GM18858 (cell line): ENCODE measurements at regions not wholly inside any gene's neighbourhood (a gene's known extent, or its start where the extent isn't known, plus 50 kb on each side); places are given as distances from the start of the nearest gene placed in this dataset.

Experiments used
- ATAC-seq: cut with Tn5 transposase; IDR thresholded peaks from one replicate; pipeline ENCODE4 v1.9.1; 2021; ENCODE audit not compliant: unreplicated experiment

DNA sequence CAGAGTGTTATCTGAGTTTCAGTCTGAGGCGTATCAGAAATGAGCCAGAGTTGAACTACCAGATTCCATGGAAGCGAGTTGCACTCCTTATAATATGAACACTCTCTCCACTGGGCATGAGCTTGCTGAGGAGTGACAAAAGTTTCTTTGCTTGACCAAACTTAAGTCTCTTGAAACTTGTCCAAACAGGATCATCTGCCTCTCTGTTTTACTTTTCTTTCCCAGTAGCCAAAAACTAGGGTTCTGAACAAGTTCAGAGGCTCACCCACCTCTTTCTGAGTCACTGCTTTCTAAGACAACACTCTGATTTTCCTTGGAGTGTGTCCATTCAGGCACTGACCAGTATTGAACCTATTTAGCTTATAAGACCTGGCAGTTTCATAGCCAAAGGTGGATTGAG, 233.2 kb upstream of the TCF4 start:
- no peak for ATAC-seq

DNA sequence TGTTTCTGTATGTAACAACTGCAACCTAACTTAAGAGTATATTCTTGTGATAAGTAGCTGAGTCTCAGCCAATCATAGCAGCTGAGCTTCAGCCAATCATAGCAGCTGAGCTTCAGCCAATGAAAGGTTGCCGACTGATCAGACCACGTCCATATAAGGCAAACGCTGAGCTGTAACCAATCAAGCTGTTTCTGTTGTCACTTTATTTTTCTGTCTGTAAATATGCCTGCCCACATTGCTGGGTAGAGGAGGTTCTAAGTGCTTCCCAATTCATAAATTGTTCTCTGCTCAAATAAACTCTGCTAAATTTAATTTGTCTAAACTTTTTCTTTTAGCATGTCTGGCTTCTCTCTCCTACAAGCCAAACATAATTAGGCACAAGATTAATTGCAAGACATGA, 231.5 kb upstream of the TCF4 start:
- no peak for ATAC-seq

GRCh38 chr18:55818284-55818683, 230.3 kb upstream of the TCF4 start:
- no peak for ATAC-seq

DNA sequence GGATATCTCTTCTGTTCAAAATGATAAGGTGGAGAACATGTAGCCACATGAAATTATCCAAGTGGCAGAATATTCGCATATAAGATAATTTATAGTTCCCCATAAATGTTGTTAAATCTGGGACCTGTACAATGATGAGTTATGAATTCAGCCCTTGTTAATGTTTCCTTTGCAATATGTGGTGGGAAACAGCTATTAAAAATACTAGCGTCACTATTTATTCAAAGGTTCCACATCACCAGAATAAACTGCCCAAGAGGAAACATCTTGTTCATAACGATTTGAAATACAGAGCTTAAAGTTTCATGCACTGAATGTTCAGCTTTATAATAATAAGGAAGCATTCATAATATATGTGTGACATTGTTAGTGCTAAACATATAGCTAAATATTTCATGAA, 223.9 kb upstream of the TCF4 start:
- no peak for ATAC-seq

GRCh38 chr18:55805666-55806065, 217.7 kb upstream of the TCF4 start:
- no peak for ATAC-seq

- ATAC-seq: no peak
These were observed 207.2 kb upstream of the TCF4 start for GRCh38 chr18:55795101-55795669.

GRCh38 chr18:55794288-55795052, 206.5 kb upstream of the TCF4 start:
- no peak for ATAC-seq

GRCh38 chr18:55790296-55790695, 202.3 kb upstream of the TCF4 start:
- no peak for ATAC-seq

GRCh38 chr18:55787536-55788073, 199.6 kb upstream of the TCF4 start:
- ATAC-seq: no peak

DNA sequence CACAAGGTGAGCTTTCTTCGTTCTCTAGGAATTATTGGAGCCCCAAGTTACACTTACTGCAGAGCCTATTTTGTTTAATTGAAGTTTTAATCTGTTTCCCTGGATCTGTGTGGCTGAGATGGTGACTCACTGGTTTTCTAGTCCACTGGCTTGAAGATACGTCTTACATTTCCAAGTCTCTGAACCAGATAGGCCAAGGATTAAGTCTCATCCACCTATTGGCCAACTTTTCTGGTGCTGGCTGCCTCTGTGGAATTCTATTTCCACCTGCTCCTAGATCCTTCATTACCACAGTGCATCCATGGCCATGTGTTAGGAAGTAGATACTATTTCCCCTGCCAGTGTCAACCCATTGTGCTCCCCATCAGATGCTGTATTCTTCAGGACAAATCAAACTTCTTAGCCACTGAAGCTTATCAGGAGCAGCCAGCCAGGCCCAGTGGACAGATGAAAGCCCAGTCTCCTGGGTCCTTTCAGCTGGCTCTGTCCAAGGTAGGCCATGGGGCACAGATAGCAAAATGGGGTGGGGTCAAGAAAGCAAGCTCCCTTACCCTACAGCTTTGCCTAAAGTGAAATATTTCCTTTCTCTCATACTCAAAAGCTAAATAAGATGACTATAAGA, 198.8 kb upstream of the TCF4 start:
- ATAC-seq: no peak

GRCh38 chr18:55783921-55784320, 195.9 kb upstream of the TCF4 start:
- no peak for ATAC-seq

GRCh38 chr18:55781481-55781957, 193.5 kb upstream of the TCF4 start:
- no peak for ATAC-seq

- ATAC-seq: no peak
These were observed 192.6 kb upstream of the TCF4 start for GRCh38 chr18:55780586-55781071.

GRCh38 chr18:55779691-55780585, 191.9 kb upstream of the TCF4 start:
- no peak for ATAC-seq

DNA sequence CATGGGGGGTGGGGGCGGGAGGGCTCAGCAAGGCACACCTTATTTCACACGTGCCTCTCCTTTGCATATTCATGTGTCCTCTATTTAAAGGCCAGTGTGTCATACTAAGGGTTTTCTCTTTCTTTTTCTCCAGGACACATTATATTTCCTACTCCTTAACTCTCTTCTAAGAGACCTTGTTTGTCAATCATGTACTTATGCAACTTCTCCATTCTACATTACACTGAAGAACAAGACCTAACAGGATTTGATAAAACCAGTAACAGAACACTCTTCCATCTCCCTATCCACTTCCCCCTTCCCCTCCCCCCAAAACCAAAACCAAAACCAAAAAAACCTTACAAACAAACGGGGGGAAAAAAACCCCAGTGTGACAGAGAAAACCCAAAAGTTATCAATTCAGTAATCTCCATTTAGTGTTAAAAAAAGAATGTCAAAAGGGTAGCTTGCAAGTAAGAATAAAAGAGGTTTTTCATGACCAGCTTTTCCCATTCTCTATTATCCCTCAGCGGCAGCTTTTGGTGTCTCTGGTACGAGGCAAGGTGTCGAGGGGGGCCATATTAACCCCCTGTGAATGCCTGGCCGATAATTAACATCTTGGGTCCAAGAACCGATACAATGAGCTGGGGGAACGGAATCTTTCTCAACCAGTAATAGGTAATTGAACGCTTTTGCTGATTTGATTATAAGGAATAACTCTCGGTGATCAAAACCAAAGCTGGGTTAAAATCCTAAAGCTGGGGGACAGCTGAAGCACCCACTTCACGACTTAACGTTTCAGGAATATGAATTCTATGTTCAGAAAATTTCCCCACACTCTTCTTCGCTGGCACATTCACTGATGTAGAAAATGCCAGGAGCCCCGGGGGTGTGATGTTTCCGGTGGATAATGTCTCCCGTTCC, 191.0 kb upstream of the TCF4 start:
- no peak for ATAC-seq

DNA sequence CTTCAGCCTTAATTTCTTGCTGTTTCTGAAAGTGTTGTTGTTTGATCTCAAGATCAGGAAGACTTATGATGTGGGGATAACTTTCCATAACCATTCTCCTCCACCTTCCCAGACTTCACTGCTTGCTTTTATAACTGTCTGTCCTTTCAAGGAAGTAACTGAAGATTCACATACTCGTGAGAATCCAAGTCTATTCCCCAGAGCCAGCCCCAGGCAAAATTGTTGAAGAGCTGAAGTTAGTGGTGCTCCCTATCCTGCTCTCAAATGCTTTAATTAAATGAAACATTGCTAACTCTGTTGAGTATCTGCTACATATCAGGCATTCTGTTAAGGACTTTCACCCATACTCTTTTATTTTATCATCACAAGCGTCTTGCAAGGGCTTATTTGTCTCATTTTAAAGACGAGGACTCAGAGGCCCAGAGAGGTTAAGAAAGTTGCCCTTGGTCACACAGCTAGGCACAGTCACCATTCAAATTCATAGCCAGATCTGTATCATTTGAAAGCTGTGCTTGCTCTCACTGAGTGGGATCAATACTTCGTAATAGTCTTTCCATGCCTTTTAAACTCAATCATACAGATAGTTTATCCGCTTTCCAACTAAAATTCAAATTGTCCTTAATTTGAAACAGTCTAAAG, 189.8 kb upstream of the TCF4 start:
- no peak for ATAC-seq

DNA sequence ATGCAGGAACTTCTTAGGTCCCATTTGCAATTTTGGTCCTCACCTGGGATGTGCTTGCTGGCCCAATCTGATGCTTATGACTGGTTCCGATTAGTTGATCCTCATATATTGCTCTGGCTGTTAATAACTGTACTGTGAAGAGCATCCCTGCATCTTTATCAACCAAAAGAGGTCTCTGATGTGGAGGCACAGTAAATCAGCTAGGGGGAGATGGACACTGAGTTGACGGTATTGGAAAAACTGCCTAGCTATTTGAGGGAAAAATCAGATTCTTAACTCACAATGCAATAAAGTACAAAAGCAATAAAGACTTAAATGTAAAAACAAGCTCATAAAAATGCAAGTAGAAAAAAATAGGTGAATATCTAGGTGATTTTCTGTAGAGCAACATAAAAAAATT, 188.0 kb upstream of the TCF4 start:
- ATAC-seq: no peak

DNA sequence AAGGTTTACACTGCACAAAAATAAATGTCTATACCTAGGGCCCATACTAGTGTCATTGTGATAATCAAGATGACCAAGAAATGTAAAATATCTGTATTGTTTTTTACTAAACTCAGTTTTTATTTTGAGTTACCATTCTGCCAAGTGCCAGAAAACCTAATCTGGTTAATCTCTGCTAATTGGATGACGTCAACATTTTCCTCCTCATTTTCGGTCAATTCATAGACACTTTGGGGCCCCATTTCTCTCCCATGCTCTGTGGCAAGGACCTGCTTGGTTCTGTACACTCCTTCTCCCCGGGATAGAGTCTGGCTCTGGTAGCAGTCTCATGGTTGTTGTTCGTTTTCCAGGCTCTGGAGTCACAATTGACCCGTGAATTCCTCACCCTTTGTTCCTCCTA, 186.5 kb upstream of the TCF4 start:
- ATAC-seq: no peak

DNA sequence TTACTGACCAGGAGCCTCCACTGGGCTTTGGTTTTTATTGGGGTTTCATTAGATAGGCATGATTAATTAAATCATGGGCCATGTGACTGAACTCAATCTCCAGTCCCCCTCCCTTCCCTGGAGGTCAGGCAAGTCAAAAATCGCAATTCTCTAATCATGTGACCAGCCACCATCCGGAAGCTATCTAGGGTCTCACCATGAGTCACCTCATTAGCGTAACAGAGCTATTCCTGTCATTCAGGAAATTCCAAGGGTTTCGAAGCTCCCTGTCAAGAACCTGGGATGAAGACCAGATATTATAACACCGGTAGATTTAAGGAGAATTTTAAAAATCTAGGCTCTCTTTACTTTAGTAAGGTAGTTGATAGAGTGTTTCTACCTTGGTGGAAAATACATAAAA, 180.3 kb upstream of the TCF4 start:
- no peak for ATAC-seq
